CD4-positive, alpha-beta T cell treated with Interleukin-15 for 4 hours (primary cell): ENCODE measurements at regions not wholly inside any gene's neighbourhood (a gene's known extent, or its start where the extent isn't known, plus 50 kb on each side); places are given as distances from the start of the nearest gene placed in this dataset.
"Not testable (repeated sequence)": the region's sequence is repeated elsewhere in the genome, so short reads cannot be mapped to it uniquely, and the experiment has no call there.

ENCODE experiments used
- DNase-seq: peaks from one replicate; pipeline ENCODE4 v3.0.0-alpha.2; 2020; ENCODE audit warnings: low spot score

DNA sequence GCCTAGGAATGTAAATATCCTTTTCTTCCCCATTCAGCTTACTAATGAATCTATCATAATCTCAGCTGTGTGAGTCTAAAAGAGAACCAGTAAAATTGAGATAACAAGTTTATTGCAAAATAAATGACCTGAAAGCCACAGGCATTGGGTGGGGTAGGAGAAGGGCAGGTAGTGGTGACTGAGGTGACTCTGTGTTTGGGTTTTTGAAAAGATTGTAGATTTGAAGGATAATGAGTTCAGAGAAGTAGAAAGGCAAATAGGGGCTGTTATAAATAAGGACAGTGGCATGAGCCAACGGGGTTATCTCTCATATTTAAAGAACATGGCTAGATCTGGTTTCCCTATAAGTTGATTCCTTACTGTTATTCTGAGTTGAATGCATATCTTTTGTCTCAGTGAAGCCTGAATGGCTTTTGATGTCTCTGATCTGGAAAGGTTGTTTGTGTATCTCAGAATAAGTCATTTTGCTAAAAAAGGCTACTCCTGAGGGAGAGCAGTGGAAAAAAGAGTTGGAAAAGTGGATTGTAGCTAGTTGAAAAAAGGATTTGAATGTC, 92.3 kb upstream of the TPTE start:
- not testable (repeated sequence) for DNase-seq

DNA sequence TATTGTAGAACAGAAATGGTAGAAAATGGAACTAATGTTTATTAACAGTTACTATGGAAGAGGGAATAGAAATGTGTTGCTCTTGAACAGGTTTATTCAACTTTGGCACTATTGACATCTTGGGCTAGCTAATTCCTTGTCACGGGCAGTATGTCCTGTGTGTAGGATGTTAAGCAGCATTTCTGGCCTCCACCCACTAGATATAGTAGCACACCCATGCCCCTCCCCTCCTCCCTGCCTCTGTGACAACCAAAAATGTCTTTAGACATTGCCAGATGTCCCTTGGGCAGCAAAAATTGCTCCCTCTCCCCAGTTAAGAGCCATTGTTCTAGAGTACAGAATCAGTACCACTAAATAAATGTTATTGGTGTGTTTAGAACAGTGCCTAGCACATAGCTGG, 91.4 kb upstream of the TPTE start:
- no peak for DNase-seq

DNA sequence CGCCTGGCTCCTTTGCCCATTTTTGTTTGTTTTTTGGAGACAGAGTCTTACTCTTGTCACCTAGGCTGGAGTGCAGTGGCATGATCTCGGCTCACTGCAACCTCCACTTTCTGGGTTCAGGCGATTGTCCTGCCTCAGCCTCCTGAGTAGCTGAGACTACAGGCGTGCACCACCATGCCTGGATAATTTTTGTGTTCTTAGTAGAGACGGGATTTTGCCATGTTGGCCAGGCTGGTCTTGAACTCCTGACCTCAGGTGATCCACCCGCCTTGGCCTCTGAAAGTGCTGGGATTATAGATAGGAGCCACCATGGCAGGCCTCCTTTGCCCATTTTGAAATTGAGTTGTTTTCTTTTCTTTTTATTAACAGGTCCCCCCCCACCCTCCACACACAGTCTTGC, 89.4 kb upstream of the TPTE start:
- DNase-seq = not testable (repeated sequence)

DNA sequence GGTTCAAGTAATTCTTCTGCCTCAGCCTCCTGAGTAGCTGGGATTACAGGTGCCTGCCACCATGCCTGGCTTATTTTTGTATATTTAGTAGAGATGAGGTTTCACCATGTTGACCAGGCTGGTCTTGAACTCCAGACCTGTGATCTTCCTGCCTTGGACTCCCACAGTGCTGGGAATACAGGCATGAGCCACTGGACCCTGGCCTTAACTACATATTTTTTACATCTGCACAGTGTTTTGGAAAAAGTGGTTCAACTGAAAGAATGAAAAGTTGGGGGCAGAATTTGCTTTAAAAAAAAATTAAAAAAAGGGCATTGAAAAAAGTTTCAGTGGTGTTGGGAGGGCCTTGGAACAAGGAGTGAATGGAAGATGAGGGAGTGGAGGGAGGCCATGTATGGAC, 88.9 kb upstream of the TPTE start:
- DNase-seq = not testable (repeated sequence)

DNA sequence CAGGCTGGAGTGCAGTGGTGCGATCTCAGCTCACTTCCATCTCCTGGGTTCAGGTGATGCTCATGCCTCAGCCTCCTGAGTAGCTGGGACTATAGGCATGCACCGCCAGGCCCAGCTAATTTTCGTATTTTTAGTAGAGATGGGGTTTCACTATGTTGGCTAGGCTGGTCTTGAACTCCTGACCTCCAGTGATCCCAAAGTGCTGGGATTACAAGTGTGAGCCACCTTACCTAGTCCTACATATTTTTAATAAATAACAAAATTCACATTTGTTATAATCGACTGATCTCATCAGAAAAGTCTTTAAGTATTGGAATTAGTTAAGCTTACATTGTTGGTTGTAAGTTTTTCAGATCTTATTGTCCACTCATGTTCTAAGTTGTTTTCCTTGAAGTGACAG, 83.4 kb upstream of the TPTE start:
- not testable (repeated sequence) for DNase-seq

DNA sequence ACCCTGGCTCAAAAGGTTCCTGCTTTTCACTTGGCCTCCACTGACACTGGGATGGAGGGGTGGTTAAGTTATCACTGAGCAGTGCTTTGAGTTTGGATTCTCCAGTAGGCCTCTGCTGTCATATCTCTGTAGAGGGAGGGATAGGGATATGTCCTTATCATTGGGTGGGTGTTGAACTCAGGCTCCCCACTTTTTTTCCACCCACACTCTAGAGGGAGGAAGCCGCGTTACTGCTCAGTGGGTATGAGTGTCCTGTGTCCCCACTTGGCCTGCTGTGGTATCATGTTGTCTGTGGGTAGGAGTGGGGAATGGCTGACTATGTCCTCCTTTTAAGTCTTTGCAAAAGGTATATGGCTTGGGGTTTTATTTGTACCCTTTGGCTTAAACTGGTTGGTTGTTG, 80.7 kb upstream of the TPTE start:
- DNase-seq = not testable (repeated sequence)

DNA sequence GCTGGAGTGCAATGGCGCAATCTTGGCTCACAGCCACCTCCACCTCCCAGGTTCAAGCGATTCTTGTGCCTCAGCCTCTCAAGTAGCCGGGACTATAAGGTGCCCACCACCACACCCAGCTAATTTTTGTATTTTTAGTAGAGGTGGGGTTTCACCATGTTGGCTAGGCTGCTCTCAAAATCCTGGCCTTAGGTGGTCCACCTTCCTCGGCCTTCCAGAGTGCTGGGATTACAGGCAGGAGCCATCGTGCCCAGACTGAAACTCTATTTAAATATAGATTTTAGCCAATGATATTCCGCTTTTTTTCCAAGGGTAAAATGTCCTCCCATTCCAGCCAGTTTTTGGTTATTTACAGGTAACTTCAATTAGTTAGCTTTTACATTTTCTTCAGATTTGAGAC, 79.4 kb upstream of the TPTE start:
- not testable (repeated sequence) for DNase-seq

DNA sequence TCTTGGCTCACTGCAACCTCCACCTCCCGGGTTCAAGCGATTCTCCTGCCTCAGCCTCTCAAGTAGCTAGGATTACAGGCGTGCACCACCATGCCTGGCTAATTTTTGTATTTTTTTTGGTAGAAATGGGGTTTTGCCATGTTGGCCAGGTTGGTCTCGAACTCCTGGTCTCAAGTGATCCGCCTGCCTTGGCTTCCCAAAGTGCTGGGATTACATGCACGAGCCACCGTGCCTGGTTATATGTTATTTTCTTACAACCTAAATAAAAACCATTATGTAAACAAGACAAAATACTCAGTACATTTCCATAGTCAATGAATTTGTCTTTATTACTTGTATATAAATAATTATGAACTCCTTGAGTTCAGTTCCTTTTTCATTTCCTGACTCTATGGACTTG, 75.7 kb upstream of the TPTE start:
- not testable (repeated sequence) for DNase-seq

DNA sequence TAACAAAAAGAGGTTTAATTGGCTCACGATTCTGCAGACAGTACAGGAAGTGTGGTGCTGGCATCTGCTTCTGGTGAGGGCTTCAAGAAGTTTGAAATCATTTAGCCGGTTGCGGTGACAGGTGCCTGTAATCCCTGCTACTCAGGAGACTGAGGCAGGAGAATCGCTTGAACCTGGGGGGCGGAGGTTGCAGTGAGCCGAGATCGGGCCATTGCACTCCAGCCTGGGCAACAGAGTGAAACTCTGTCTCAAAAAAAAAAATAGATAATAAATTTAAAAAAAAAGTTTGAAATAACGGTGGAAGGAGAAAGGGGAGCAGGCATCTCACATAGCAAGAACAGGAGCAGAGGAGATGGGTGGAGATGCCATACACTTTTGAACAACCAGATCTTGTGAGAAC, 71.9 kb upstream of the TPTE start:
- not testable (repeated sequence) for DNase-seq

DNA sequence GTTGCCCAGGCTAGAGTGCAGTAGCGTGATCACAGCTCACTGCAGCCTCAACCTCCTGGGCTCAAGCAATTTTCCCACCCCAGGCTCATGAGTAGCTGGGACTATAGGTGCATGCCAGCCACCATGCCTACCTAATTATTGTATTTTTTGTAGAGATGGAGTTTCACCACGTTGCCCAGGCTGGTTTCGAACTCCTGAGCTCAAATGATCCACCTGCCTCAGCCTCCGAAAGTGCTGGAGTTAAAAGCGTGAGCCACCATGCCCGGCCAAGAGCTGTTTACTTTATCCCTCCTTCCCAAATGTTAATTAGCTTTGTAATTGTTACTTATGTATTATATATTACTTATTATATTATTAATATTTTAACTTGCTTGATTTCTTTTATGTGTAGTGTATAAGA, 70.1 kb upstream of the TPTE start:
- not testable (repeated sequence) for DNase-seq

DNA sequence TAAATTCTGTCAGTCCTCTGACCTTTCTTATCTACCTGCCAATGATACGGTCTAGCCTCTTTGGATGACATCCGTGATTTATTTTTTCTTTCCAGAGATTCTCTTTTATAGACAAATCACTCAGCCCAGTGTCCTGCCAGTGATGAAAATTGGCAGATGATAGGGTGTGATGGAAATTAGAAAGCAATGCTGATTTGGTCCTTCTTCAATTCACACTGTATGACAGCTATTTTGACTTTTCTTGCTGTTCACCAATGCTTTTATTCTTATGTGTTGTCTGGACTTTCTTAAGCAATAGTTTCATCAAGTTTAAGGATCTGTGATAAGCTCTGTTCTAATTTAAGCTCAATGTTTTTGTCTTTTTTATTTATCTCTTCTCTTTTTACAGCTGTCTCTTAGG, 63.6 kb upstream of the TPTE start:
- not testable (repeated sequence) for DNase-seq

DNA sequence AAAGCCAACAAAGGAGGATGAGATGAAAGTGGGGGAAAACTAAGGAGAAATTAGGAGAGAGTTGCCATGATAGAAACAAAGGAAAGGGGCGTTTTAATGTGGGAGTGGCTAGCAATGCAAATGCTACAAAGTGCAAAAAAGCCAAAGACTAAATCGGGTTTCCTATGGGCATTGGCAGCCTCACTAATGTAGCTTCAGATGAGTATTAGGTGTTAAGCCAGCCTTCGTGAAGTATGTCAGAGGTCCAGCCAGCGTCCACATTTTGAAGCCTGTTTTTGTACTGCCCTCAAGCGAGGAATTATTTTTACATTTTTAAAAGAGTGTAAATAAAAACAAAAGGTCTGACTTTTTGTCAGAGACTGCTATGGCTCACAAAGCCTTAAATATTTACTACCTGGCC, 60.4 kb upstream of the TPTE start:
- DNase-seq = not testable (repeated sequence)

DNA sequence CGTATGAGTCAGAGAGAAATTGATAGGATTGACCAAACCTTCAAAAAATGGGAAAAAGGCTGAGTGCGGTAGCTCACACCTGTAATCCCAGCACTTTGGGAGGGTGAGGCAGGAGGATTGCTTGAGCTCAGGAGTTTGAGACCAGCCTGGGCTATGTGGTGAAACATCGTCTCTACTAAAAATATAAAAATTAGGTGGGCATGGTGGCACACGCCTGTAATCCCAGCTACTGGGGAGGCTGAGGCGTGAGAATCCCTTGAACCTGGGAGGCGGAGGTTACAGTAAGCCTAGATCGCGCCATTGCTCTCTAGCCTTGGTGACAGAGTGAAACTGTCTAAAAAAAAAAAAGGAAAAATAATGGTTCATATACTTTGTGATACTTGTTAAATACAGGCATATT, 59.9 kb upstream of the TPTE start:
- not testable (repeated sequence) for DNase-seq

DNA sequence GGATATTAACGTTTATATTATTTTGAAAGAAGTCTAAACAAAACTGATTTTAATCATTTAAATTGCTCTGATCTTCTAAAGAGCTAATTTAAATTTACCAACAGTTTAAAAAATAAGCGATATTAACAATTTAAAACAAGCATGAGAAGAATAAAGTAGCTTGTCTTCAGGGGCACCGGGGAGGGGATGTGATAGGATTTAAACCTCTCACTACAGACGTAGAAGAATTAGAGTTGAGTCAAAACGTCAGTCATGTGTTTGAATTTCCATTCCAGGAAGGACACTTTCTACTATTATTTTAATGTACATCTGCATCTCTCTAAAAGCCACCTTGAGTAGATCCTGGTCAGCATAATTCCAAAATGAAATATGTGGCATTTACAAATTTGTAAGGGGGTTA, 58.2 kb upstream of the TPTE start:
- no peak for DNase-seq

DNA sequence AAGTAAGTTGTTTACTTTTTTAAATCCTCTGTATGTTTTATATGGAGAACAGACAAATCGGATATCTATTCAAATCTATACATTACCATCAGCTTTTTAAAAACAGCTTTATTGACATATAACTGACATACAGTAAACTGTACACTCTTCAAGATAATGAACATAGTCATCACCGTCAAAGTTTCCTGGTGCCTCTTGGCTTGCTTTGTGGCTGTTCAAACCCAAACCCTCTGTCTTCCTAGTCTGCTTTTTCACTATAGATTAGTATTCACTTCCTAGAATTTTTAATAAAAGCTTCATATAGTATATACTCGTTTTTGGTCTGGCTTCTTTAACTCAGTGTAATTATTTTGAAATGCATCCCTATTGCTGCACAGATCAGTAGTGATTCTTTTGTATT, 56.4 kb upstream of the TPTE start:
- DNase-seq = no peak

DNA sequence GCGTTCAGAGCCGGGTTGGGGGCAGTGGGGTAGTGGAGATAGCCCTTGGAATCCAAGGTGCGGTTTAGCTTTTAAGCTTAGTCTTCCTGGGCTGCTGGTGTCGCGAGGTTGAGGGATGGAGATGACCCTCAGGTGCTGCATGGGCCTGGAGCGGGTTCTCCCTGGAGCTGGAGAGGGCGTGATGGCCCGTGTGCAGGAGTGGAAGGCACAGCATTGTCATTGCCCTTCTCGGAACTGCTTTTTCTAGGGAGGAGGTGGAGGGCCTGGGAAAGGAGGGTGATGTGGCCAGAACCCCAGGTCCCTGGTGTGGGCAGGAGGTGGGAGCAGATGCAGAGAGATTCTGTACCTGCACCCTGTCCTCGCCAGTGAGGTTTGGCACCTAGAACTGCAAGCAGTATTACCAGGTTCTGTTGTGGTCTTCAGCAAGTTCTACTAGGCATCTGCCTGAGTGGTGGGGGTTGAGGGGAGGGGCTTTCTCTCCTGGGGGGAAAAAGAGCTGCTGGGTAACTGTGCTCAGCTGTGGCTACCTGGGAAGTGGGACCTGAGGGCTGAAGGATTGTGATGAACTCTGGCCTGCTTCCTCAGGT, 55.8 kb upstream of the TPTE start:
- DNase-seq = not testable (repeated sequence)

DNA sequence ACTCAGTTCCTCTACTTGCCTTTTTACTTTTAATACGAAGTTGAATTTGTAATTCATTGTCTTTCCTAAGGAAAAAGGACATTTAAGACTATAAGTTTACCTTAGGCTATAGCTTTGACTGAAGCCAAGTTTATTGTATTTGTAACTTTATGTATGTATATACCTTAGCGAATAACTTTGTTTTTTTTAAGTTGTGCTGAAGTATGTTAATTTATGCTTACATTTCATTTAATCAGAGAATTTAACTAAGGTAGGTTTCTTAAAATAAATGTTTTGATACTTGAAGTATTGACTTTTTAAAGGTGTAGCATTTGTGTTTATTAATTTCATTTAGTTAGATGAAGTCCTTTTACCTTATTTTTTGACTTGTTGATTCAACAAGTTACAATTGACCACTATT, 55.2 kb upstream of the TPTE start:
- DNase-seq = no peak
